ENCODE measurements at regions not wholly inside any gene's neighbourhood (a gene's known extent, or its start where the extent isn't known, plus 50 kb on each side); places are given as distances from the start of the nearest gene placed in this dataset.

GRCh38 chr2:120600786-120601185, 134.9 kb upstream of the GLI2 start:
- ATAC-seq (no peak), DNase-seq (no peak)
- intact Hi-C loops (cut with DNase I, micrococcal nuclease) = no loop called here

GRCh38 chr2:120601566-120601965, 134.1 kb upstream of the GLI2 start:
- intact Hi-C loops (cut with DNase I, micrococcal nuclease) = no loop called here
- ATAC-seq (no peak), DNase-seq (no peak)

- ATAC-seq (no peak), DNase-seq (no peak)
- intact Hi-C loops (cut with DNase I, micrococcal nuclease) = no loop called here
Observed at GRCh38 chr2:120602251-120602650, 133.4 kb upstream of the GLI2 start.

GRCh38 chr2:120604767-120605166, 130.9 kb upstream of the GLI2 start:
- ATAC-seq (no peak), DNase-seq (no peak)
- intact Hi-C loops (cut with DNase I, micrococcal nuclease) = no loop called here

GRCh38 chr2:120605231-120605935, 130.3 kb upstream of the GLI2 start:
- intact Hi-C loops (cut with DNase I, micrococcal nuclease) = no loop called here
- DNase-seq = no peak
- no peak for ATAC-seq

GRCh38 chr2:120606280-120606679, 129.4 kb upstream of the GLI2 start:
- intact Hi-C loops (cut with DNase I, micrococcal nuclease) = no loop called here
- no peak for DNase-seq

GRCh38 chr2:120606931-120607330, 128.7 kb upstream of the GLI2 start:
- ATAC-seq (no peak), DNase-seq (no peak)
- intact Hi-C loops (cut with DNase I, micrococcal nuclease) = no loop called here

More at GRCh38 chr2:120606280-120606679, 129.4 kb upstream of the GLI2 start:
- no peak for ATAC-seq

GRCh38 chr2:120607506-120607905, 128.2 kb upstream of the GLI2 start:
- intact Hi-C loops (cut with DNase I, micrococcal nuclease) = no loop called here
- DNase-seq (no peak), ATAC-seq (no peak)

GRCh38 chr2:120607996-120608395, 127.7 kb upstream of the GLI2 start:
- ATAC-seq (no peak), DNase-seq (no peak)
- intact Hi-C loops (cut with DNase I, micrococcal nuclease) = no loop called here

GRCh38 chr2:120609826-120610395, 125.8 kb upstream of the GLI2 start:
- intact Hi-C loops (cut with DNase I, micrococcal nuclease) = no loop called here
- no peak for ATAC-seq
- no peak for DNase-seq

- ATAC-seq = no peak
- intact Hi-C loops (cut with DNase I, micrococcal nuclease) = no loop called here
- DNase-seq = no peak
Observed at GRCh38 chr2:120611016-120611415, 124.7 kb upstream of the GLI2 start.

- ATAC-seq = no peak
- intact Hi-C loops (cut with DNase I, micrococcal nuclease) = no loop called here
- DNase-seq = no peak
Observed at GRCh38 chr2:120611961-120612360, 123.7 kb upstream of the GLI2 start.

- DNase-seq = no peak
- intact Hi-C loops (cut with DNase I, micrococcal nuclease) = no loop called here
- no peak for ATAC-seq
Observed at GRCh38 chr2:120612471-120612870, 123.2 kb upstream of the GLI2 start.

- ATAC-seq (peak; percentile 64), DNase-seq (no peak)
- intact Hi-C loops (cut with DNase I, micrococcal nuclease) = no loop called here
Observed at GRCh38 chr2:120612931-120613330, 122.7 kb upstream of the GLI2 start.

- intact Hi-C loops (cut with DNase I, micrococcal nuclease) = no loop called here
Observed at GRCh38 chr2:120613742-120614571, 121.7 kb upstream of the GLI2 start.

GRCh38 chr2:120614901-120615300, 120.8 kb upstream of the GLI2 start:
- intact Hi-C loops (cut with DNase I, micrococcal nuclease) = no loop called here
- DNase-seq (no peak), ATAC-seq (no peak)

More at GRCh38 chr2:120613742-120614571, 121.7 kb upstream of the GLI2 start:
- DNase-seq (no peak), ATAC-seq (no peak)

GRCh38 chr2:120616261-120616660, 119.4 kb upstream of the GLI2 start:
- intact Hi-C loops (cut with DNase I, micrococcal nuclease) = no loop called here
- DNase-seq (no peak), ATAC-seq (no peak)

GRCh38 chr2:120617055-120617454, 118.6 kb upstream of the GLI2 start:
- intact Hi-C loops (cut with DNase I, micrococcal nuclease) = no loop called here

GRCh38 chr2:120618830-120619229, 116.8 kb upstream of the GLI2 start:
- intact Hi-C loops (cut with DNase I, micrococcal nuclease) = no loop called here
- no peak for ATAC-seq
- DNase-seq = no peak

More at GRCh38 chr2:120617055-120617454, 118.6 kb upstream of the GLI2 start:
- DNase-seq = no peak
- ATAC-seq = no peak

GRCh38 chr2:120619579-120619978, 116.1 kb upstream of the GLI2 start:
- ATAC-seq (no peak), DNase-seq (no peak)
- intact Hi-C loops (cut with DNase I, micrococcal nuclease) = no loop called here
